Sigmoid colon (tissue), 4 donors: ENCODE measurements at regions not wholly inside any gene's neighbourhood (a gene's known extent, or its start where the extent isn't known, plus 50 kb on each side); places are given as distances from the start of the nearest gene placed in this dataset.

Source experiments
- CTCF ChIP-seq, 4 experiments: fragments of 450-650 bp in 3 of 4; fragments of 200-600 bp in 1 of 4; IDR thresholded peaks; one replicate each; pipeline ENCODE4 v1.5.1; 2016 to 2019; ENCODE audit warnings: antibody characterized with exemption in 4 of 4, mild to moderate bottlenecking in 3 of 4, moderate library complexity in 2 of 4
- EP300 ChIP-seq, 4 donors: sonication (generic); formaldehyde crosslinking; IDR thresholded peaks; one replicate each; pipeline ENCODE4 v1.6.1; 2017; ENCODE audit warnings: antibody characterized with exemption in 4 of 4
- POLR2A ChIP-seq, 2 donors: fragments of 450-650 bp; IDR thresholded peaks; one replicate each; pipeline ENCODE4 v1.6.1; 2016; ENCODE audit warnings: antibody characterized with exemption in 2 of 2, mild to moderate bottlenecking in 2 of 2, moderate library complexity in 2 of 2
- POLR2AphosphoS5 ChIP-seq, 4 donors: sonication (generic); formaldehyde crosslinking; IDR thresholded peaks; one replicate each; pipeline ENCODE4 v1.6.1; 2017; ENCODE audit warnings: antibody characterized with exemption in 4 of 4

GRCh38 chr3:137219801-137220445 is 262.1 kb downstream of the IL20RB start:
- TF ChIP-seq CTCF (IDR thresholded peaks at IDR 0.05) = no peak
- TF ChIP-seq POLR2A (IDR thresholded peaks at IDR 0.05) = no peak
- no peak for TF ChIP-seq EP300 (IDR thresholded peaks at IDR 0.05)
- TF ChIP-seq POLR2AphosphoS5 (IDR thresholded peaks at IDR 0.05) = no peak
